Thoracic aorta (tissue), 2 donors: ENCODE measurements at regions not wholly inside any gene's neighbourhood (a gene's known extent, or its start where the extent isn't known, plus 50 kb on each side); places are given as distances from the start of the nearest gene placed in this dataset.

Experiments used
- ATAC-seq: fragments of 150-250 bp; one replicate; pipeline ENCODE4 v1.8.0; 2017; ENCODE audit warnings: low read depth; ENCODE audit not compliant: insufficient number of reproducible peaks, low FRiP score
- DNase-seq: peaks from one replicate; pipeline ENCODE4 v3.0.0-alpha.2; 2020; ENCODE audit warnings: low spot score
- H3K27ac ChIP-seq, 2 donors: fragments of 200-600 bp; sonication (generic); 1 replicate in 1 of 2; 2 replicates in 1 of 2; pipeline ENCODE4 v1.5.1; 2016; ENCODE audit warnings: mild to moderate bottlenecking in 2 of 2, moderate library complexity in 2 of 2
- H3K27me3 ChIP-seq: fragments of 200-600 bp; sonication (generic); replicated peaks from 2 replicates; pipeline ENCODE4 v1.6.0; 2016; ENCODE audit warnings: mild to moderate bottlenecking; ENCODE audit not compliant: insufficient read depth
- H3K36me3 ChIP-seq: fragments of 200-600 bp; sonication (generic); one replicate; pipeline ENCODE4 v1.5.1; 2016
- H3K4me1 ChIP-seq, 2 donors: fragments of 200-600 bp; sonication (generic); 1 replicate in 1 of 2; 2 replicates in 1 of 2; pipeline versions ENCODE4 v1.5.1 to v1.6.0; 2016; ENCODE audit warnings: low read depth in 2 of 2, mild to moderate bottlenecking in 1 of 2; ENCODE audit not compliant: control insufficient read depth in 1 of 2
- H3K4me3 ChIP-seq: fragments of 200-600 bp; sonication (generic); 2 replicates; pipeline ENCODE4 v1.5.1; 2016; ENCODE audit warnings: mild to moderate bottlenecking
- H3K9me3 ChIP-seq: fragments of 200-600 bp; sonication (generic); 2 replicates; pipeline ENCODE4 v1.5.1; 2016
- TF ChIP-seq, protein P1 (sequence below): fragments of 200-600 bp; sonication (generic); IDR thresholded peaks from one replicate; pipeline ENCODE4 v1.5.1; 2019; ENCODE audit warnings: antibody characterized with exemption

DNA sequence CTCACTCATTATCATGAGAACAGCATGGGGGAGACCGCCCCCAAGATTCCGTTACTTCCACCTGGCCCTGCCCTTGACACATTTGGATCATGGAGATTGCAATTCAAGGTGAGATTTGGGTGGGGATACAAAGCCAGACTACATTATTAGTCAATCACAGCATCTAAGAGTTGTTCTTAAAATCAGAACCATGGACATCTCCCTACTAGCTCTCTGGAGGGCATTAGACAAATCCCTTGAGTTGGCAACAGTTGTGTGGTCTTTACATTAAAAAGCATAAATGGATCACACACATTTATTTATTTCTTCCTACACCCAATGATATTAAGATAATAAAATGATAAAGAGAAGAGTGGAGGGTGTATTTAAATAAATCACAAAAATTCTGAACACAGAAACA lies 262.8 kb upstream of the VCX start:
- no peak for ATAC-seq
- no peak overlapping the region for H3K27ac ChIP-seq
- no peak overlapping the region for H3K4me3 ChIP-seq
- no peaks in the 10 kb centered on the region for H3K36me3 ChIP-seq
- DNase-seq: no peak
- H3K27me3 ChIP-seq: no peaks in the 10 kb centered on the region
- H3K9me3 ChIP-seq: no peaks in the 10 kb centered on the region
- no peaks in the 10 kb centered on the region for H3K4me1 ChIP-seq
- TF ChIP-seq, protein P1, sequence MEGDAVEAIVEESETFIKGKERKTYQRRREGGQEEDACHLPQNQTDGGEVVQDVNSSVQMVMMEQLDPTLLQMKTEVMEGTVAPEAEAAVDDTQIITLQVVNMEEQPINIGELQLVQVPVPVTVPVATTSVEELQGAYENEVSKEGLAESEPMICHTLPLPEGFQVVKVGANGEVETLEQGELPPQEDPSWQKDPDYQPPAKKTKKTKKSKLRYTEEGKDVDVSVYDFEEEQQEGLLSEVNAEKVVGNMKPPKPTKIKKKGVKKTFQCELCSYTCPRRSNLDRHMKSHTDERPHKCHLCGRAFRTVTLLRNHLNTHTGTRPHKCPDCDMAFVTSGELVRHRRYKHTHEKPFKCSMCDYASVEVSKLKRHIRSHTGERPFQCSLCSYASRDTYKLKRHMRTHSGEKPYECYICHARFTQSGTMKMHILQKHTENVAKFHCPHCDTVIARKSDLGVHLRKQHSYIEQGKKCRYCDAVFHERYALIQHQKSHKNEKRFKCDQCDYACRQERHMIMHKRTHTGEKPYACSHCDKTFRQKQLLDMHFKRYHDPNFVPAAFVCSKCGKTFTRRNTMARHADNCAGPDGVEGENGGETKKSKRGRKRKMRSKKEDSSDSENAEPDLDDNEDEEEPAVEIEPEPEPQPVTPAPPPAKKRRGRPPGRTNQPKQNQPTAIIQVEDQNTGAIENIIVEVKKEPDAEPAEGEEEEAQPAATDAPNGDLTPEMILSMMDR: no peak

DNA sequence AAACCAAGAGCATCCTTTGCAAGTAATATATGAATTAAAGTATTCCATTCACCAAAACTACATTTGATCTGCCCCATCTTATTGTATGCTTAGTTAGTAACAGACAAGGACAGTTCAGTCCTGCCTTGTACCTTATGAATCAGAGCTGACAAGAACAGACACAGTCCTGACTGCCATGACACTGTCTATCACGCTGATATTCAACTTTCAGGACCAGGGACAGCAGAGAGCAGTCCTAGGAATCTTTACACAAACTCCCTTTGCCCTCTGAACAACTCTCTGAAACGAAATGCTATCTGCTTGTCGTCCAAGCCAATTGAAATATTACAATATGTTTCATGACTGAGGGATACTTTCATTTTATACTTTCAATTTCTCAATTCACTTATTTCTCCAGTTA lies 268.6 kb upstream of the VCX start:
- Histone ChIP-seq H3K27ac (no peak overlapping the region), H3K27me3 (no peaks in the 10 kb centered on the region), H3K4me3 (no peak overlapping the region), H3K4me1 (no peaks in the 10 kb centered on the region), H3K36me3 (no peaks in the 10 kb centered on the region), H3K9me3 (no peaks in the 10 kb centered on the region)
- DNase-seq (no peak), ATAC-seq (no peak)
- TF ChIP-seq, protein P1: no peak

DNA sequence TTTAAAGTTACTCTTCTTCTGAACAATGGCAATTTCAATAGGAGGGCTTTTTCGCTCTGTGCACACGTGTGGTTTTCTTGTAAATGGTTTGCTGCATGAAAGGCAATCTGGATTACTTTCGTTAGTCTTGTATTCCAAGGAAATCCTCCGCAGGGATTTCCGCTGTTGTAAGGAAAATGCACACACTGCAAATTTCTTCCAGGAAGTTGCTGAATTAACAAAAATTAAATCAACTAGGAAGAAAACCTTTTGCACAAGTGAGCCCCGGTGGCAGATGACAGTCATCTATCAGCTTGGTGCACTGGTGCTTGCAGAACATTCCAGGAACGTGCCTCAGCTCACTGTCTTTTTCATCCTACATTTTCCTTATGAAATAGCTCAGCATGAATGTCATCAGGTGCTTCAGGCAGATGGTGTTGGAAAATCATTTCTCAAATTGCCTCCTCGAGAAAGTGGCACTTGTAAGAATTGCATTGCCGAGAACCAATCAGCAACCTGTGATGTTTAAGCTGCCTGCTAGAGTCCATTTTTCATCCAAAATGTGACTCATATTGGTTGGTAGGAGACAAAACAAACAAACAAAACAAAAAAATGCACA lies 272.4 kb upstream of the VCX start:
- no peaks in the 10 kb centered on the region for H3K4me1 ChIP-seq
- TF ChIP-seq, protein P1: no peak
- no peak overlapping the region for H3K27ac ChIP-seq
- H3K27me3 ChIP-seq: no peaks in the 10 kb centered on the region
- H3K9me3 ChIP-seq: no peaks in the 10 kb centered on the region
- DNase-seq (no peak), ATAC-seq (no peak)
- no peaks in the 10 kb centered on the region for H3K36me3 ChIP-seq
- no peak overlapping the region for H3K4me3 ChIP-seq

DNA sequence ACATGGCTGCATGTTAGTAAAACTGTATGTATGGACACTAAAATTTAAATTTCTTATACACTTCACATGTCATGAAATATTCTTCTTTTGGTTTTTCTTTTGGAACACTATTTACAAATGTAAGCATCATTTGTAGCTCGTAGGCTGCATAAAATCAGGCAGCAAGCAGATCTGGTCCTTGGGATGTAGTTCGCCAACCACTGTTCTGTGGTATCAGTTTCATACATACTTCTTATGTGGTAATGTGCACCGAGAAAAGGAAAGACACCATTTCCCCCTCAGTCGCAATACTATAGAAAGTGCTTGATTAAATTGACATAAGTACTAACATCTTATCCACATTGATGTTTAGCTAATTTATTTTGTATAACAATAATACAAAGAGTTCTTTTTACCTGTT lies 274.4 kb upstream of the VCX start:
- Histone ChIP-seq H3K36me3 (no peaks in the 10 kb centered on the region), H3K9me3 (no peaks in the 10 kb centered on the region), H3K4me3 (no peak overlapping the region), H3K4me1 (no peaks in the 10 kb centered on the region), H3K27me3 (no peaks in the 10 kb centered on the region), H3K27ac (no peak overlapping the region)
- TF ChIP-seq, protein P1: no peak
- DNase-seq: no peak
- no peak for ATAC-seq

DNA sequence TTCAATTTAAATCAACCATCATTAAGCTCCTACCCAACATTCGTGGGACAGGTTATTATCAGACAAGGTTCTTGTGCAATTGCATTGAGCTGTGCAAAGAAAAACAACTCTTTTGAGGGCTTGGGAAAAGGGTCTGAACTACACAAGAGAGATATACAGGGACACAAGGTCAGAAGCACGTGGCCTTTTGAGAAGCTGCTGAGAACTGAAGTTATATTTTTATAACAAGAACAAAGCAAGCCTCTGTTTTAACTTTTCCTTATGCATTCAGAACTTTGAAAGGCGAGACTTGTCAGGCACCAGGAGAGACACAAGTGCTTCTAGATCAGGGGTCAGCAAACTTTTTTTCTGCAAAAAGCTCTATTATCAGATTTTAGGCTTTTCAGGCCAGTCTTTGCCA lies 274.8 kb upstream of the VCX start:
- no peak for DNase-seq
- no peak overlapping the region for H3K4me3 ChIP-seq
- no peak for ATAC-seq

More for the DNA sequence above, 274.8 kb upstream of the VCX start:
- no peak overlapping the region for H3K27ac ChIP-seq
- H3K27me3 ChIP-seq: no peaks in the 10 kb centered on the region
- H3K36me3 ChIP-seq: no peaks in the 10 kb centered on the region
- no peaks in the 10 kb centered on the region for H3K9me3 ChIP-seq
- H3K4me1 ChIP-seq: no peaks in the 10 kb centered on the region
- TF ChIP-seq, protein P1: no peak
